ENCODE measurements at regions not wholly inside any gene's neighbourhood (a gene's known extent, or its start where the extent isn't known, plus 50 kb on each side); places are given as distances from the start of the nearest gene placed in this dataset.

DNA sequence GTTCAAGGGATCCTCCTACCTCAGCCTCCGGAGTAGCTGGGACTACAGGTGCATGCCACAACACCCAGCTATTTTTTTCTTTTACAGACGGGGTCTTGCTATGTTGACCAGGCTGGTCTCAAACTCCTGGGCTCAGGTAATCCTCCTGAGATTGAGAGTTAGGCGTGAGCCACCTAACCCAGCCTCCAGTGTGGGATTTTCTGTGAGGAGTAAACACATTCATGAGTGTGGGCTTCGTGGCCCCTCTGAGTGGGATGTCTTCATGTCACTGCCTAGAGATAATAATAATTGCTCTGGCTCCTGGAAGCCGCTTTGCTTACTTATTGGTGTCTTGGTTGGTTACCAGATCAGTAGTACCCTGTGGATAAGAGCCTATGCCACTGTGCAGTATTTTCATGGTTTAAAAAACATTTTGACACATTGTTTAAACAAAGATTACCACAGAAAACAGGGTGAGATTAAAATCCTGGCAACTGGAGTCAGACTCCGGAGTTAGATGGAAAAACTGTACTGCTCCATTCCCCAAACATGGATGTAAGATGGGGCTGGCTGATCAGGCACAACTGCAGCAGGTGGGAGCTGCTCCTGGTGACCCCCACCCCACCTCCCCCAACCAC lies 159.1 kb upstream of the RAB4A start:
- TF ChIP-seq, protein P1, sequence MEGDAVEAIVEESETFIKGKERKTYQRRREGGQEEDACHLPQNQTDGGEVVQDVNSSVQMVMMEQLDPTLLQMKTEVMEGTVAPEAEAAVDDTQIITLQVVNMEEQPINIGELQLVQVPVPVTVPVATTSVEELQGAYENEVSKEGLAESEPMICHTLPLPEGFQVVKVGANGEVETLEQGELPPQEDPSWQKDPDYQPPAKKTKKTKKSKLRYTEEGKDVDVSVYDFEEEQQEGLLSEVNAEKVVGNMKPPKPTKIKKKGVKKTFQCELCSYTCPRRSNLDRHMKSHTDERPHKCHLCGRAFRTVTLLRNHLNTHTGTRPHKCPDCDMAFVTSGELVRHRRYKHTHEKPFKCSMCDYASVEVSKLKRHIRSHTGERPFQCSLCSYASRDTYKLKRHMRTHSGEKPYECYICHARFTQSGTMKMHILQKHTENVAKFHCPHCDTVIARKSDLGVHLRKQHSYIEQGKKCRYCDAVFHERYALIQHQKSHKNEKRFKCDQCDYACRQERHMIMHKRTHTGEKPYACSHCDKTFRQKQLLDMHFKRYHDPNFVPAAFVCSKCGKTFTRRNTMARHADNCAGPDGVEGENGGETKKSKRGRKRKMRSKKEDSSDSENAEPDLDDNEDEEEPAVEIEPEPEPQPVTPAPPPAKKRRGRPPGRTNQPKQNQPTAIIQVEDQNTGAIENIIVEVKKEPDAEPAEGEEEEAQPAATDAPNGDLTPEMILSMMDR (IDR thresholded peaks at IDR 0.05): no peak

DNA sequence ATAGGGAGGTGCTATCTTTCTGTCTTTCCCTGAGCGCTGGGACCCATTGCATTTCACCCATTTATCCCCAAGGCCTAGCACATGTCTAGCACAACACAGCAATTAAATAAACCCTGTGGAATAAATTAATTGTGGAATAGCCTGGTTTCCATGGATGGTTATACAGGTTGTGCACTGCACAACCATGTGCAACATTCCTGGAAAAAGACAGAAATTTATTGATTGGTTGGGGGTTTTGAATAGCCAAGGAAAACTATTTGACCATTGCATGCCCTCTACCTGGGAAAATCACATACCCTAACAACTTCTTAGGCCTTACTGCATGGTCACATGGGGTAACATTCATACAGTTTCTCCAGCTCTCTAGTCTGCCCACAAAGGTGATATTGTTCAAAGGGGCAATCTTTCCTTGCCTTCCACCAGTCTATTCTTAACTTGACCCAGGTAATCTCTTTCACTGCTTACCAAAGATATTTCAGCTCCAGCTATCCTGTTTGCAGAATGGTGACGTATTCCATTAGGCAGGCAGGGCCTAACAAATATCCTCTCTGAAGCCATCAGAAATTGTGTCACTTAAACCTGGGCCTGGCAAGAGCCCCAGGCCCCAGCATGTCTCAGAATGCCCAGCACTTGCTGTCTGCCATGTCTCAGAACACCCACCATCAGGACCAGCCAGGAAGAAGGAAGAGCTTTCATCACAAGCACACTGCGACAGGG lies 157.9 kb upstream of the RAB4A start:
- TF ChIP-seq, protein P1 (IDR thresholded peaks at IDR 0.05): no peak

DNA sequence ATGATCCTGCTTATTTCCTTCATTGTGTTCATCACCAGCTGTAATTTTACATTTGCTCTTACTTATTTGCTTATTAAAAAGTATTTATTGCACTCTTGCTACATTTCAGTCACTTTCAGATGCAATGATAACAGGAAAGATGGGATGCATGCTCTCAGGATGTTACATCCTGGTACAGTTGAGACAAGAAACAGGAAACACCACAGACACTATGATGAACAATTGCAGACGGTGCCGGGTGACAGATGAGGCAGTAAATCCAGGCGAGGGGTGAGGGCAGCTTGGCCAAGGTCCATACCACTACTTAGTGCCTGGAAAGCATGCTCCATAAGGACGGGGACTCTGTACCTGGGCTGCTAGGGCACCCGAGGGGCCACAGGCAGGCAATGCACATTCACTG lies 156.6 kb upstream of the RAB4A start:
- TF ChIP-seq, protein P1 (IDR thresholded peaks at IDR 0.05): no peak

DNA sequence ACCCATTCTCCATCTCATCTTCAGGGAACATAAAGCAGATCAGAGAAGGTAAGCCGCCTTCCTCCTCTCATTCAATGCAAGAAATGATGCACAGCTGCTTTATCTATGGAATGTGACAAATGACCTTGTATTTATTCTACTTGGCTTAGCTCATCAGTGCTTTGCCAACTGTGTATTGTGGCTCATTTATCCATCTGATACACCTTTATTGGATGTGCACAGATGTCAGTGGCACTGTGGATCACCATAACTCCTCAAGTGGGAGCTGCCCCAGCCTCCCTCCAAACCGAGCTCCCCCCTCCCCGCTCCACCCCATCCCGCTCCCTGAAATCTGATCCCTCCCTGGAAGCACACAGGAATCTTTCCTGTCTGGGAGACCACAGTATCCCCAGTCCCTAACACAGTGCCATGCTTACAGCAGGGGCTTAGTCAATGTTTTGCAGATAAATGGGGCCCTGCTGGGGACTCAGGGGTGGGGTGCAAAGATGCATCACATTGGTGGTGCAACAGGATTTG lies 156.0 kb upstream of the RAB4A start:
- TF ChIP-seq, protein P1 (IDR thresholded peaks at IDR 0.05): no peak

DNA sequence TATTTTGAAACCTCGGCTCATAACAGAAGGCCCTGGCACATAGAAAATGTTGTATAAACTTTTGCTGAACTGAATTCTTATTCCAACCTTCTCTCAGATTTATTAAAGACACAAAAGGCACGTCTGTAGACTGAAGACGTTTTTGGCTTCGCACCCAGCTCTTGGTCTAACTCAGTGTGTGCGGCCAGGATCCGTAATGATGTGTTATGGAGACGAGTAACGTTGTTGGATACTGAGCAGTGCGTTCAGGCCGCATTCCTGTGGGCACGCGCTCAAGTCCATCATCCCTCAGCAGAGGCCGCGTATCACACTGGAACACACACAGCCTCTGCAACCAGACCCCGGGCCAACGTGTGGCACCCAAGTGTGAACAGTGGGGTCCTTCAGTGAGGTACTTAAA lies 154.8 kb upstream of the RAB4A start:
- TF ChIP-seq, protein P1 (IDR thresholded peaks at IDR 0.05): no peak

DNA sequence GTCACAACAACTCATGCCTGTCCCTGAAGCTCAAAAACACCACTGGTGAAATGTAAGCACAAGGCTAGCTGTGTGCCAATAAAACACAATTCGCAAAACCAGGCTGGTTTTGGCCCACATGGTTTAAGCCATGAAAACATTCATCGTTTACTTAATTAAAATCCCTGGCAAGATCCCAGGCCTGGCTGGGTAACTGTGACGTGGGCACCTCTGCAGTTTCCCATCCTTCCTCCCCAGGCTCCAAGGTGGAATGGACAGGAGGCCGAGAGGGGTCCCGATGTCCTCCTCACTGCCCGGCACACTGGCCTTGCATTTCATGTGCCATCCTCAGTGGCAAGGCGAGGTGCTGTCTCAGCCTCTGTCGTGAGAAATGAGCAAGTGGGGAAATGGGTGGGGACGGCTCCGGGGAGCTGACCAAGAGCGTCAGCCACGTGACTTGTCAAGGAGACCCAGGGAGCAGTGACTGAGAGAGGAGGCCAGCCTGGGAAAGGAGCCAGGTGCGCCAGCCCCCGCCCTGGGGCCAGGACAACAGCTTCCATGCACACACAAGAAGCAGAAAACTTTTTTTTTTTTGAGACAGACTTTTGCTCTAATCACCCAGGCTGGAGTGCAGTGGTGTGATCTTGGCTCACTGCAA lies 153.1 kb upstream of the RAB4A start:
- TF ChIP-seq, protein P1 (IDR thresholded peaks at IDR 0.05): no peak

DNA sequence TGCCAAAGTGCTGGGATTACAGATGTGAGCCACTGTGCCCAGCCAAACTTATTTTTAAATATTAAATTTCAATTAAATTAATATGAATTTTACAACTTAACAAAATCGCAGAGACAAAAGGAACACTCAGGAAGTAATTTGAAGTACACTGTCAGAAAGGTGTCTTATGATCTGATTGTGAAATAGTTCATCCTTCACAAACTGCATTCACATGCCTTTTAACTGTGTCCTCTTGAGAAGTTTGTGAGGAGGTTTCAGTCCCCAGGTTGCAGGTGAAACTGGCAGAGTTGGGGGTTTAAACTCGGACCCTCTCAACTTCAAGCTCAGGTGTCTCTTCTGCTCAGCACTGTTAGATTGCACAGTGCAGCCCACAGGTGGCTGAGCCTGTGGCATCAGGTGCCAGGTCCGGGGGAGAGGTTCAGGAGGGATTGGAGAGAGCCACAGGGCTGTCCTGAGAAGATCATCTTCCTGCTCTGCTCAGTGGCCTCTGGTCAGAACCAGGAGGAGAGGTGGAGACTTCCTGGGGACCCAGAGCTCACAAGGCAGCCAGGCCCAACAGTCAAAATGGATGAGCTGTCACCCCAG lies 152.3 kb upstream of the RAB4A start:
- TF ChIP-seq, protein P1 (IDR thresholded peaks at IDR 0.05): no peak
